Astrocyte of the hippocampus (primary cell): ENCODE measurements at regions not wholly inside any gene's neighbourhood (a gene's known extent, or its start where the extent isn't known, plus 50 kb on each side); places are given as distances from the start of the nearest gene placed in this dataset.
A peak's percentile ranks its signal among the peaks of the same experiment; 100 is the strongest.
"Not testable (repeated sequence)": the region's sequence is repeated elsewhere in the genome, so short reads cannot be mapped to it uniquely, and the experiment has no call there.

Experiments
- DNase-seq: peaks from one replicate; pipeline ENCODE4 v3.0.0; 2011; ENCODE audit warnings: low read depth, low spot score

DNA sequence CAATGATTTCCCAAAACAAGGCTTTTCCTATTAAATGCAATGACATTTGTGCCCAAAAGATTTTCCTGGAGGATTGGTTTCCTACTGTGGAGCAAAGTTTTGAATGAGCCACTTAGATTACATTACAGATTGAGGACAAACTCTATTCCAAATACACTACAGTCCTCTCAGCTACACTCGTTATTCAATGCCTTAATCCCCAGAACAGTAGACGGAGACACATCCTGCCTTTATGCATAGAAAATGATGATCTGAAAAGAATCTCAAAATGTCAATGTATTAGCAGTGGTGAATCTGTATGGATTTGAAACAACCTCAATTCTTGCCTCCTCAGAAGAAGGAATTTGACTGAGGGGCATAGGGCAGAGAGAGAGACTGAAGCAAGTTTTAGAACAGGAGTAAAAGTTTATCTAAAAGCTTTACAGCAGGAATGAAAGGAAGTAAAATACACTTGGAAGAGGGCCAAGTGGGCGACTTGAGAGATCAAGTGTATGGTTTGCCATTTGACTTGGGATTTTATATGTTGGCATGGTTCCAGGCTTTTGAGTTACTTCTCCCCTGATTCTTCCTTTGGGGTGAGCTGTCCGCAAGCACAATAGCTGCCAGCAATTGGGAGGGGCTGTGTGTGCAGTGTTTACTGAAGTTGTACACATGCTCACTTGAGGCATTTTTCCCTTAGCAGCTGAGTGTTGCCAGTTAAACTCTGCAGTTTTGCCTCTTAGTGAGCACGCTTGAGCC is 891.9 kb upstream of the MBL2 start:
- DNase-seq = peak; percentile 47

GRCh38 chr10:53650794-53651193 is 878.2 kb upstream of the MBL2 start:
- no peak for DNase-seq

GRCh38 chr10:53647221-53647620 is 874.6 kb upstream of the MBL2 start:
- not testable (repeated sequence) for DNase-seq

- DNase-seq = no peak
Observed at GRCh38 chr10:53646525-53646924, 873.9 kb upstream of the MBL2 start.

- DNase-seq = no peak
Observed at GRCh38 chr10:53645951-53646350, 873.4 kb upstream of the MBL2 start.

- DNase-seq = no peak
Observed at GRCh38 chr10:53638006-53638405, 865.4 kb upstream of the MBL2 start.

DNA sequence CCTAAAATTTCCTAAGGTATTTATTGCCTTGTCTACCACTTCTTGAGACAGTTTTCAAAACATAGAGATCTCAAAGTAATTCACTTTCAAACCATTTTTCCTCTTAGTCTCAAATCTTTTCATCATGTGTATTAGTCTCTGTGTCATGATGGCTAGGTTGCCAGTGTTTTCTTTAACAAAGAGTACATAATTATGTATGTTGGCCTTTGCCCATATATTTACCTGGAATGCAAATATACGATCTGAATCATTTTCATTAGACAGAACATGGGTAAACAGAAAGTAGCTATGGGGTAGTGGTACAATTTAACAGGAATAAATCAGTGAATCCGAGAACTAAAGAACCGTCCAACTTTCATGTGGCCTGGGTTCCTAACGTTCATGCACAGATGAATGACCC is 852.1 kb upstream of the MBL2 start:
- DNase-seq = no peak

DNA sequence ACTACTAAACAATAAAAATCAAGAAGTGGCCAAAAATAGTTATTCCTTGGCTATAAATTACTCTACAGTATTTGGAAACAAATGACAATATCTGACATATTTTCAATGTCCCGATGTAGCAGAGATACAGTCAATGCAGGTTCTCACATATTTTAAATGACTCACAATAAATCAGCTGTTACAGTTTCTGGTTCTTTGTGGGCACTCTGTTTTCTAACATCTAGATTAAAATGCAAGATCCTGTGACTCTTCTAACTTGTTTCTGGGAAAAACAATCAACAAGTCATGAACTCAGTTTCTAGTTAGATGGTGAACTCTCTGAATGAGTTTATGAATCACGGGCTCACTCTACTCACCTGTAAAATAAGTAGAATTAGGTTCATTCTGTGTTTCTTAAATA is 849.6 kb upstream of the MBL2 start:
- DNase-seq = no peak

- peak; percentile 40 for DNase-seq
Observed at GRCh38 chr10:53619671-53620070, 847.1 kb upstream of the MBL2 start.

GRCh38 chr10:53607691-53608090 is 835.1 kb upstream of the MBL2 start:
- no peak for DNase-seq

GRCh38 chr10:53606981-53607380 is 834.4 kb upstream of the MBL2 start:
- no peak for DNase-seq

DNA sequence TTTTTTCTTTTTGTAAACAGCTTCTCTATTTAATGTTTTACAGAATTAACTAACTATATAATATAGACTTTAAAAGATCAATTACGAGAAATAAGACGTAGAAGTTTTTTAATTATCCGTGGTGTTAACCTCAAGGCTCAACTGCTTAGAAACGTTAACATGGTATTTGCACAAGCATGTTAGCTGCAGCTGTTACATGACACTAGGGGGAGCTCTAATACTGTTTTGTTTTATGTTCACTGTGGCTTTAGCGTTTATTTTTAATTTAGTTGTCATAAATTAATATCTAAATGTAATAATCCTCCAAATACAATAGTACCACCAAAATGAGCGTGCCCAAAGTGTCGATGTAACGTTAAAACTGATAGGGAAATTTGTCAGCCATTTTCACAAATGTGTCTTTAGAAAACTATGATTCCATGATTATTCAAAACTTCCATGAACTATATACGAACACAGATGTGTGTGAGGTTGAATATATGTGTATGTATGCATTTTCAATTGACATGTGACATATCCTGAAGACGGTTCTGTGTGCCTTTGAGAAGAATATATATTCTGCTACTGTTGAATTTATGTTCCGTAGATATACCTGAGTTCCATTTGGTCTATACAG is 828.8 kb upstream of the MBL2 start:
- DNase-seq = peak; percentile 58

DNA sequence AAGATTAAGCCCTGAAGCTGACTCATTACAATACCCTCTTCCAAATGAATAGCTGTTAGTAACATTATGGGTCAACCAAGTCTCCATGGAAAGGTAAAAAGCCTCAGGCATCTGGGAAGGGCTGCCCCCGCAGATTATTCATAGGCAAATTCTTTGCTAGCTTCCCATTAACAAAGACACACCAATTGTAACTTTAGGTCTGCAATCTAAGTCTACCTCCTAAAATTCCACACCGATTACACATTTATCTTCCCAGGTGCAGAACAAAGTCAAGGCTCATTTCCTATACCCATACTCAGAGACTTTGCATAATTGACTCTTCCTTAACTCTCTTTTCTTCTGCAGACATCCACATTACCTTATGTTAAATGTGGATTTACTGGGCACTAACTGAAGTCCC is 826.3 kb upstream of the MBL2 start:
- DNase-seq = peak; percentile 64

DNA sequence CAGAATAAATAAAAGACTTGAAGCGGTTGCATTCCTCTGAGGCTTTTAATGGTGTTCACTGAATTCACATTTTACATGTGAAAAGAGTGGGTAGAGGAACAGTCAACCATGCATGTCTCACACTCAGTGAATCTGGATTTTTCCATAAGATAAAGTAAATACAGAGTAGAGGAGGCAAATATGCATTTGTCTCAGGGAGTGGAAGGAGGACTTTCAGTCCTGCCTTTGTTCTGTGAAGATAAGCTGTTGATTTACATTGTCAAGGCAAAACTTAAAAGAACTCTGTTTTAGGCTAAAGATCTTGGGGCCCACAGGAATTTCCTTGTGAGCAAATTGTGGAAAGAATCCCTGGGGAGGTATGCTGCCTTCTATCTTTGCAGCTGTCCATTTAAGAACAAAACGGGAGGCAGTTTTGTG is 825.3 kb upstream of the MBL2 start:
- DNase-seq = peak; percentile 64

- DNase-seq = no peak
Observed at GRCh38 chr10:53580465-53580864, 807.9 kb upstream of the MBL2 start.

DNA sequence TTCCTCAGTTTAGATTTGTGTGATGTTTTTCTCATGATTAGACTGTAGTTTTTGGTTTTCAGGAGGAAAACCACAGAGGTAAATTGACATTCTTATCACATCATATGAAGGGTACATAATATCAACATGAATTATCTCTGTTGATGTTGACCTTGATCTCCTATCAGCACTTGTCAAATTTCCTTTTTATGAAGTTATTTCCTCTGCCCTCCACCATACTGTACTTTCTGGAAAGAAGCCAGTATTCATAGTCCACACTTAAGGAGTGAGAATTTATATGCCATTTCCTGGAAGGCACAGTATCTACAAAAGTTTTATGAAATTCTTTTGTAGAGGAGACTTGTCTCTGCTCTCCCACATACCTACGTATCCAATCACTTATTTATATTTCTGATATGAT is 807.2 kb upstream of the MBL2 start:
- DNase-seq = no peak

- DNase-seq = no peak
Observed at GRCh38 chr10:53574024-53574423, 801.4 kb upstream of the MBL2 start.

DNA sequence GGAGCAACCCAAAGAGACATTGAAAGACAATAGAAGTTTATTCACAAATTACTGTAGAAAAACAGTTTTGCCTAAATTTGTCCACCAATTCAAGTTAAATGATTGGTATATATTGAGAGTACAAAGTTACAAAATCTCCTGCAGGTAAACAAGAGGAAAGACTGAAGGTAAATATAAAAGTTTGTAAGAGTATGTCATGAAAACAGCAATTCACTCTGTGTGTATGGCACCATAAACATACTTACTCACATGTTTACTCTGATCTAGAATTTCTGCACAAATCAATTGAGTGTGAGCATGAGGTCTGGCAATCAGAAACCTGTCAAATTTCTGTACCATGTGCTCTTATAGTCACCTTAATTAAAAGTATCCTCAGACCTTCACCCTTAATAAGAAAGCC is 800.9 kb upstream of the MBL2 start:
- DNase-seq = no peak

DNA sequence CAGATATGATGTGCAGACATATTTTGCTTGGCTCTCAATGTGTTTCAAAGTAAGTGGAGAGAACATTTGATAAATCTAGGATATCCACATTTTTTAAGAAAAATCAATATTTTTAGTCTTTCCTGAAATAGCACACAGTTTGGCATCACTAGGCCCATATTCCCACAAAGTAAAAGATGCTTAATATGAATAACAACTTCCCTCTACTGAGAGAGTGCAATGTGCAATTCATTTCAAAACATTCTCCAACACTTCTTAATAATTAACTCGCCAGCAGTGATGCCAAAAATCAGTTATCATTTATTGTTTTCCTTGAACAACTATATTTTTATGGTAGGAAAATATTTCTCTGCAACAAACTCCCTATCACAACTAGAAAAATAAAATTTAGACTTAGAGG is 800.2 kb upstream of the MBL2 start:
- DNase-seq = no peak

DNA sequence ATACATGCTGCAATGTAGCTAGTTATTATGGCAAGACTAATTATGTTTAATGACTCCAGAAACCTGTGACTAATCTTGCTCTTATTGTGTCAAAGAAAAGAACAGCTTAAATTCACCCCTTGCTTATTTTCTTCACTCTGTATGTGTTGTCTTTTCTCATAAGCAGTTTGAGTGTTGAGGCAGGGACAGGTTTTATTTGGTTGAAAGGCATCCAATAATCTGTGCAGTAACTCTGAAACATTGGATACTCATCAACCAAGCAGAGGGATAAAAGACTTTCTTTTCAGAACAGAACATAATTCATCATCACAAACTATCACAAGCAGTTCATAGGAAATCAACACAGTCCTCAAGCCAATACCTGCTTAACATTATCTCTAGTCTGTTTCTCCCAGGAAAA is 797.6 kb upstream of the MBL2 start:
- no peak for DNase-seq

DNA sequence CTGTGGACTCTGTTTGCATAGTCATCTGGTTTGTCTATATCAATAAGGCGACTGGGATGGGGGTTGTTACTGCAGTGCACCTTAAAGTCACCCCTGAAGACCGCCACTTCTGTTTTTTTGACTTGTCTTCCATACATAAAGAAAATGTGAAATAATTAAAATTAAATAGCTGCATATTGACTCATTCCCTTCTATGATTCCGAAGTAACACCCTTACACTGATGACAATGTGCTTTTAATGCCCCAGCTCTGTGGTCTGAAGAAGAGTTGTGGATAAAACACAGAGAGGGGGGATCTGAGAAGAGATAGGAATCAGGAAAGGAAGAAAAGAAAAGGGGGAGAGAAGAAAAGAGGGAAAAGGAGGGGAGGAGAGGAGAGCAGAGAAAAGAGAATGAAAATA is 796.9 kb upstream of the MBL2 start:
- DNase-seq = no peak

DNA sequence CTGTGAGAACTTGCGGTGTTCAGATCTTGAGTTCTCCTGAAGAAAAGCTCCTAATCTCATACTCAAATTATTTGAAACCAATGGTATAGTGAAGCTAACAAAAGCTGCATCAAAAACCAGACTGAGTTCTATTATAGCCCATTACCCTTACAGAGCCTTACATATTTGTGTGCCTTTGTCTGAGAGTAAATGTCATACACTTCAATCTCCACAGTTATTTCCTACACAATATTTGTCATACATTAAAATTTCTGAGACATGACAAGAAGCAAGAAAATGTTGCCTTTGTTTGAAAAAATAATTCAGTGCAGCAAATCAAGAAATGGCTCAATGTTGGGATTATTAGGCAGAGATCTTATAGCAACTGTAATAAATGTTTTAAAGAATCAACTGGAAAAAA is 776.1 kb upstream of the MBL2 start:
- DNase-seq = no peak

- no peak for DNase-seq
Observed at GRCh38 chr10:53547364-53547763, 774.8 kb upstream of the MBL2 start.

DNA sequence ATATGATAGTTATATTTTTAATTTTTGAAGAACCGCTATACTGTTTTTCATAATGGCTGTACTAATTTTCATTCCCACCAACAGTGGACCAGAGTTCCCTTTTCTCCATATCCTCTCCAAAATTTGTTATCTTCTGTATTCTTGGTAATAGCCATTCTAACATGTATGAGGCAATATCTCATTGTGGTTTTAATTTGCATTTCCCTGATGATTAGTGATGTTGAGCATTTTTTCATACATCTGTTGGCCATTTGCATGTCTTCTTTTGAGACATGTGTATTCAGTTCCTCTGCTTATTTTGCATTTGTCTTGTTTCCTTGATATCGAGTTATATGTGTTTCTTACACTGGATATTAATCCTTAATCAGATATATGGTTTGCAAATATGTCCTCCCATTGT is 770.8 kb upstream of the MBL2 start:
- no peak for DNase-seq
